ENCODE measurements at regions not wholly inside any gene's neighbourhood (a gene's known extent, or its start where the extent isn't known, plus 50 kb on each side); places are given as distances from the start of the nearest gene placed in this dataset.

DNA sequence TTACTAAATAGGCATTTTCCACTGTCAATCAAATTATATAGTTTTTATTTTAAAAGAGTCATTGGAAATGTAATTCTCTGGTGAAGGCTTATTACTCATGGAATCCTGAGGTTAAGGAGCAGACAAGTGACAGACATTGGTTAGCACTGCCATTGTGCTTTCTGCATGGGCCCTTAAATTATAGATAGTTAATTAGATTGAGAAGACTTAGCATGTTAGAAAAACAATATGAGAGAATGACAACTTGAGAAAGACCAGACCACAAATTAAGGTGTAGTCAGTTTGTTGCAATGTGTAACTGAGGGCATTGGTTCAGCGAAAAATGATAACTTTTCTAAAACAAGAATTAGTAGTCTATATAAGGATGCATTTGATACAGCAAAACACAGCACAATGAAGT is 195.5 kb downstream of the SLITRK6 start:
- H3K27ac ChIP-seq (replicated peaks): no peak overlapping the region

DNA sequence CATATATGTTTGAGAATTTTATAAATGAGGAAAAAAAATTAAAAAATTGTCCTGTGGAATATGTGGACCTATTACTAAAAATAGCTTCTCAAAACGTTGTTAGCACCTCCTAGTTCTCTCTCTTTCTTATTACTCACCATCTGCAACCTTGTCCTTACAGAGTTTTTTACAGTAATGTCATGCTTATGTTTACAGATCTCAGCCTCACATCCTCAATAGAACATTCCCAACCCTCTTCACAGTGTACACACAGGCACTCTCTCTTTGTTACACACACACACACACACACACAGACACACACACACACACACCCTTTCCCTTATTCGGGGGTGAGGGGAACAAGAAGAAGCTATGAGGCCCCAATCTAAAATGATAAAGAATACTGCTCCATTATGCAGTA is 197.7 kb downstream of the SLITRK6 start:
- no peak for DNase-seq (ENCODE audit: low read depth in 1 of 2, low spot score in 1 of 2)
- no peak overlapping the region for H3K27ac ChIP-seq (replicated peaks)
- TF ChIP-seq POLR2AphosphoS5 (IDR thresholded peaks at IDR 0.05; ENCODE audit: low read depth): no peak
- no peak for TF ChIP-seq SPI1 (IDR thresholded peaks at IDR 0.05; ENCODE audit: borderline replicate concordance, low read depth)
- TF ChIP-seq, protein P1, sequence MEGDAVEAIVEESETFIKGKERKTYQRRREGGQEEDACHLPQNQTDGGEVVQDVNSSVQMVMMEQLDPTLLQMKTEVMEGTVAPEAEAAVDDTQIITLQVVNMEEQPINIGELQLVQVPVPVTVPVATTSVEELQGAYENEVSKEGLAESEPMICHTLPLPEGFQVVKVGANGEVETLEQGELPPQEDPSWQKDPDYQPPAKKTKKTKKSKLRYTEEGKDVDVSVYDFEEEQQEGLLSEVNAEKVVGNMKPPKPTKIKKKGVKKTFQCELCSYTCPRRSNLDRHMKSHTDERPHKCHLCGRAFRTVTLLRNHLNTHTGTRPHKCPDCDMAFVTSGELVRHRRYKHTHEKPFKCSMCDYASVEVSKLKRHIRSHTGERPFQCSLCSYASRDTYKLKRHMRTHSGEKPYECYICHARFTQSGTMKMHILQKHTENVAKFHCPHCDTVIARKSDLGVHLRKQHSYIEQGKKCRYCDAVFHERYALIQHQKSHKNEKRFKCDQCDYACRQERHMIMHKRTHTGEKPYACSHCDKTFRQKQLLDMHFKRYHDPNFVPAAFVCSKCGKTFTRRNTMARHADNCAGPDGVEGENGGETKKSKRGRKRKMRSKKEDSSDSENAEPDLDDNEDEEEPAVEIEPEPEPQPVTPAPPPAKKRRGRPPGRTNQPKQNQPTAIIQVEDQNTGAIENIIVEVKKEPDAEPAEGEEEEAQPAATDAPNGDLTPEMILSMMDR (IDR thresholded peaks at IDR 0.05; ENCODE audit: insufficient read depth, low read length): no peak
- TF ChIP-seq, protein P2, sequence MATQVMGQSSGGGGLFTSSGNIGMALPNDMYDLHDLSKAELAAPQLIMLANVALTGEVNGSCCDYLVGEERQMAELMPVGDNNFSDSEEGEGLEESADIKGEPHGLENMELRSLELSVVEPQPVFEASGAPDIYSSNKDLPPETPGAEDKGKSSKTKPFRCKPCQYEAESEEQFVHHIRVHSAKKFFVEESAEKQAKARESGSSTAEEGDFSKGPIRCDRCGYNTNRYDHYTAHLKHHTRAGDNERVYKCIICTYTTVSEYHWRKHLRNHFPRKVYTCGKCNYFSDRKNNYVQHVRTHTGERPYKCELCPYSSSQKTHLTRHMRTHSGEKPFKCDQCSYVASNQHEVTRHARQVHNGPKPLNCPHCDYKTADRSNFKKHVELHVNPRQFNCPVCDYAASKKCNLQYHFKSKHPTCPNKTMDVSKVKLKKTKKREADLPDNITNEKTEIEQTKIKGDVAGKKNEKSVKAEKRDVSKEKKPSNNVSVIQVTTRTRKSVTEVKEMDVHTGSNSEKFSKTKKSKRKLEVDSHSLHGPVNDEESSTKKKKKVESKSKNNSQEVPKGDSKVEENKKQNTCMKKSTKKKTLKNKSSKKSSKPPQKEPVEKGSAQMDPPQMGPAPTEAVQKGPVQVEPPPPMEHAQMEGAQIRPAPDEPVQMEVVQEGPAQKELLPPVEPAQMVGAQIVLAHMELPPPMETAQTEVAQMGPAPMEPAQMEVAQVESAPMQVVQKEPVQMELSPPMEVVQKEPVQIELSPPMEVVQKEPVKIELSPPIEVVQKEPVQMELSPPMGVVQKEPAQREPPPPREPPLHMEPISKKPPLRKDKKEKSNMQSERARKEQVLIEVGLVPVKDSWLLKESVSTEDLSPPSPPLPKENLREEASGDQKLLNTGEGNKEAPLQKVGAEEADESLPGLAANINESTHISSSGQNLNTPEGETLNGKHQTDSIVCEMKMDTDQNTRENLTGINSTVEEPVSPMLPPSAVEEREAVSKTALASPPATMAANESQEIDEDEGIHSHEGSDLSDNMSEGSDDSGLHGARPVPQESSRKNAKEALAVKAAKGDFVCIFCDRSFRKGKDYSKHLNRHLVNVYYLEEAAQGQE (IDR thresholded peaks at IDR 0.05; ENCODE audit: insufficient replicate concordance, low read depth): no peak
- no peak for TF ChIP-seq GABPA (IDR thresholded peaks at IDR 0.05; ENCODE audit: low read depth)
- H3K4me3 ChIP-seq (replicated peaks; ENCODE audit: insufficient read depth, low read length): no peak overlapping the region
- H3K27me3 ChIP-seq (ENCODE audit: insufficient read depth, poor library complexity, severe bottlenecking): no peaks in the 10 kb centered on the region

More for the DNA sequence above, 195.5 kb downstream of the SLITRK6 start:
- TF ChIP-seq, protein P2 (IDR thresholded peaks at IDR 0.05; ENCODE audit: insufficient replicate concordance, low read depth): no peak
- TF ChIP-seq SPI1 (IDR thresholded peaks at IDR 0.05; ENCODE audit: borderline replicate concordance, low read depth): no peak
- TF ChIP-seq, protein P1 (IDR thresholded peaks at IDR 0.05; ENCODE audit: insufficient read depth, low read length): no peak
- TF ChIP-seq GABPA (IDR thresholded peaks at IDR 0.05; ENCODE audit: low read depth): no peak
- no peak for TF ChIP-seq POLR2AphosphoS5 (IDR thresholded peaks at IDR 0.05; ENCODE audit: low read depth)
- H3K4me3 ChIP-seq (replicated peaks; ENCODE audit: insufficient read depth, low read length): no peak overlapping the region
- DNase-seq (ENCODE audit: low read depth in 1 of 2, low spot score in 1 of 2): no peak
- no peaks in the 10 kb centered on the region for H3K27me3 ChIP-seq (ENCODE audit: insufficient read depth, poor library complexity, severe bottlenecking)

DNA sequence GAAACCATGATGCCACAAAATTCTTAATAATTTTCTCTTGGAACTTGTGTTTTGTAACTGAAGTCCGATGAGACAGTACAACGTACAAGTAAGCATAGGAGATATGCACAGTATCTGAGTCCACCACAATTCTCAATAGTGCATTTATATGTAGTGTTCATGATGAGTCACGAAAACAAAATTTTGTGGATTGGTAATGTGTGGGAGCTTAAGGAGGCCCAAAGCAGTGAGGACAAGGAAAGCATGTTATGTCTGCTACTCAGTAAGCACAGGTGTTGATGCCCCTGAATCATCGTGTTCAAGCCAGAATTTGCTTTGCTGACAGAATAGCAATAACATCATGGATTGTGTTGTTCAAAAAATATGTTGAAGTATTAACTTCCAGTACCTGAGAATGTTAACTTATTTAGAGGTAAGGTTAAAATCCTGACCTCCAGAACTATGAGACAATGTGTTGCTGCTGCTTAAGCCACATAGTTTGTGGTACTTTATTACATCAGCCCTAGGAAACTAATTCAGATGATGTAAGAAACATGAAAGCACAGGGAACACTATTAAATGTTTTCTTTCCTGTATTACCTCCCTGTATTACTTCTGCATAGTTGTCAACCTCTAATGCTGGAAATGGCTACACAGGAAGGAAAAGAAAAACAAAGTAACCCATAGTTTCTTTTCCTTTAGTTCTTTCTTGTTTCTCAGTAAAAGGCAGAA is 201.3 kb downstream of the SLITRK6 start:
- H3K27ac ChIP-seq (replicated peaks): no peak overlapping the region
- no peak for TF ChIP-seq SPI1 (IDR thresholded peaks at IDR 0.05; ENCODE audit: borderline replicate concordance, low read depth)
- TF ChIP-seq GABPA (IDR thresholded peaks at IDR 0.05; ENCODE audit: low read depth): no peak
- TF ChIP-seq, protein P1 (IDR thresholded peaks at IDR 0.05; ENCODE audit: insufficient read depth, low read length): no peak
- TF ChIP-seq, protein P2 (IDR thresholded peaks at IDR 0.05; ENCODE audit: insufficient replicate concordance, low read depth): no peak
- TF ChIP-seq POLR2AphosphoS5 (IDR thresholded peaks at IDR 0.05; ENCODE audit: low read depth): no peak
- DNase-seq (ENCODE audit: low read depth in 1 of 2, low spot score in 1 of 2): no peak
- H3K4me3 ChIP-seq (replicated peaks; ENCODE audit: insufficient read depth, low read length): no peak overlapping the region
- no peaks in the 10 kb centered on the region for H3K27me3 ChIP-seq (ENCODE audit: insufficient read depth, poor library complexity, severe bottlenecking)
